22Rv1 (cell line): ENCODE measurements at regions not wholly inside any gene's neighbourhood (a gene's known extent, or its start where the extent isn't known, plus 50 kb on each side); places are given as distances from the start of the nearest gene placed in this dataset.

Source experiments
- CTCF ChIP-seq: fragments of 450-650 bp; IDR thresholded peaks from 2 replicates; pipeline ENCODE4 v1.5.1; 2017; ENCODE audit warnings: mild to moderate bottlenecking
- ZFX ChIP-seq: fragments of 450-650 bp; IDR thresholded peaks from 2 replicates; pipeline ENCODE4 v1.6.1; 2017; ENCODE audit warnings: antibody characterized with exemption, borderline replicate concordance

GRCh38 chr3:88259045-88259444 is 109.3 kb downstream of the C3orf38 start:
- no peak for TF ChIP-seq CTCF
- no peak for TF ChIP-seq ZFX
